Lung microvascular endothelial cell (primary cell): ENCODE measurements at regions not wholly inside any gene's neighbourhood (a gene's known extent, or its start where the extent isn't known, plus 50 kb on each side); places are given as distances from the start of the nearest gene placed in this dataset.
"Not testable (repeated sequence)": the region's sequence is repeated elsewhere in the genome, so short reads cannot be mapped to it uniquely, and the experiment has no call there.

Experiments
- DNase-seq, 2 donors: peaks; one replicate each; pipeline versions ENCODE4 v3.0.0 to v3.0.0-alpha.2; 2010; ENCODE audit warnings: low read depth in 2 of 2

DNA sequence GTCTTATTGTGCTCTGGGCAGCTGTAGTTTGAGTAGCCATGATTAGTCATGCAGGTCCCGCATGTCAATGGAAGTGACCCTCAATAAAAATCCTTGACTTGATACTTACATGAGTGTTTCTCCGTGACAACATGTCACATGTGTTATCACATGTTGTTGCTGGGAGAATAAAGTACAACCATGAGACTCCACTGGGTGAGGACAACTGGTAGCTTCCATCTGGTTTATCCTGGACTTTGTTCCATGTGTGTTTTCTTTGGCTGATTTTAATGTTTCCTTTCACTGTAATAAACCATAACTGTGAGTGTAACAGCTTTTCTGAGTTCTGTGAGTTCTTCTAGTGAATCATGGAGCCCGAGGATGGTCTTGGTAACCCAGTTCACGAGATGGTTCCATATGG lies 63.1 kb upstream of the NDN start:
- no peak for DNase-seq

DNA sequence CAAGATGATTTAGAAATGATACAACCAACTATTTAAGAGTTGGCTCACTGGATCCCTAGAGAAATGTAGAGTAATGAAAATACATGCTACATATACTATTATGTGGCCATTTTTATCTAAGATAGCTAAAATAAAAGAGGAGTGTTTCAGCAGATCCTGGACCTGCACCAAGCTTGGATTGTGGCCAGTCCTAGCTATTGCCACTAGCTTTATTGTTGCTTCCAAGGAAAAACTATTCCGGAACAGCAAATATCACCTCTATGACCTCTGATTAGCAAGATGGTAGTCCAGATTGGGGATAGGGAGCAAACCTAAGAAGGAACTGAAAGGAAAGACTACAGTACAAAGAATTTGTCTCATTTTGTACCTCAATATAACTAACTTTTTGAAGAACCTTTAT lies 63.7 kb upstream of the NDN start:
- DNase-seq = no peak

DNA sequence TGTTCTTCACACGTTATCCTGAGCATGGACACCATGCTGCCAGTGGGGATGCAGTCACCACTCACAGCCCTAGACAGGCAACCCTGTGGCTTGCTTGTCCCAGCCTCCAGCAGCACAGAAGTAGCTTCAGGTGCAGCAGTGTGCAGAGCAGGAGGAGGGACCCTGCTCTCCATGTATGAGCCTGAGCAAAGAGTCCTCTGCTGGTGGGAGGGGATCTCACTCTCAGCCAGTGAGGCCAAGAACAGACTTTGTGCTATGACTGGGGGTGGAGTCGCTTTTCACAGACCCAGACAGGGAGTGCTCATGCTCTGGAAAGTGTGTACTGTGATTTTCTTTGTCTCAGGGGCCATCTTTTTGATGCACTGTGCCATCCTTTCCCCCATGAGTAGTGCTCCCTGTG lies 66.1 kb upstream of the NDN start:
- DNase-seq = no peak

DNA sequence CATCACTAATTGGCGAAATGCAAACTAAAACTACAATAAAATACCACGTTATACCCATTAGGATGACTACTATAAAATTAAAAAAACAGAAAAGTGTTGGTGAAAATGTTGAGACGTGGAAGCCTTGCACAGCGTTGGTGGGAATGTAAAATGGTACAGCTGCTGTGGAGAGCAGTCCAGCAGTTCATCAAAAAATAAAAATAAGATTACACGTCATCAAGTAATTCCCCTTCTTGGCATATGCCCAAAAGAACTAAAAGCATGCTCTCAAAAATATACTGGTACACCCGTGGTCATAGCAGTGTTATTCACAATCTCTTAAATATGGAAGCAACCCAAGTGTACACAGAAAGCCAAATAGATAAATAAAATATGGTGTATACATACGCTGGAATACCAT lies 71.8 kb upstream of the NDN start:
- DNase-seq = no peak

DNA sequence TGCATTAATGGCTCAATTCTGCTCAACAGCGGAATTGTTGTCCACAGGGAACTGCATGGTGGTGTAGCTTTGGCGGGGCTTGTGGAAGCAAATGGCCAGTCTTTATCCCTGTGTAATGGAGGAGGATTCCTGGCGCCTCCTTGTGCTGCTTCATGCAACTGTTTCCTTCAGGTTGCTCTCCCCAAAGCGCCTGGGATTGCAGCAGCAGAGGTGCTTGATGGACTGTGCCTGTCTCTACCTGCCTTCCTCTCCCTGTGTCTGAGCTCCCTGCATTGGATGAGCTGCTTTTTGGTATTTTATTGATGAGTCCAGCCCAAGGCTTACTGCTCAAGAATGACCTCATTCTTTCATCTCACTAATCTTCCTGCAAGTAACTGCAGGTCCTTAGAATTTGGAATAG lies 72.9 kb upstream of the NDN start:
- DNase-seq = no peak

DNA sequence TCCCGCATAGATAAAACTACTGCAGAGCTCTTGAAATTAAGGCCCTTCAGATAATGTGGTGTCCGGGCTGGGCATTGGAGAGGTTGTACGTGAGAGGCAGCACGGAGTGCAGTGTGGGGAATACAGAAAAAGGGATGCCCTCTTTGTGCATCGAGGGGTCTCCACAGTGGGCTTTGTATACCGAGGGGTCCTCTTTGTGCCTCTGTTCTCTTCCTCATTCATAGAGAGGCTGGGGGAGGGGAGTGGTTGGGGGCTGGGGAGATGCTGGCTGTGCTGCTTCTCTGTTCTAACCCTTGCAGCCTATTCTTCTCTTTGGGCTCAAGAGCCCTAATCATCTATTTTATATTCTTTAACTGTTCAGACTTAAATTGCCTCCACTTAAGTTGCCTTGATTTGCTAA lies 74.3 kb upstream of the NDN start:
- no peak for DNase-seq

DNA sequence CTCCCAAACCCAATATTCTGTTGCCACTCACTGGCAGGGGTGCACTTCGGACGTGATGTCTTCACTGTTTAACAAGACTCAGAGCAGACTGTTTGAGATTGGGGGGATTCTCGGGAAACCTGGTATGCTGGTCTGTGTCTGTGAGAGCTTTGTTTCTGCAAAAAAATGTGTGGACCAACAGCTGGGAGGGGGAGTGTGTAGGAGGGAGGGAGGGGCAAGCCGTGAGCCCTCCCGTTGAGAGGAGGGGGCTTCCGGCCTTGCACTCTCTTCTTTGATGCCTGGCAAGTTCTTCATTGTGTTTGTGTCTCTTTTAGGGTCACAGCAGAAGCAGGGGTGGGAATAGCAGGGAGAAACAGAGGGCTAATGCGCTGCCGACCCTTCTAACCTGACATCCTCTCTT lies 74.9 kb upstream of the NDN start:
- DNase-seq = no peak

DNA sequence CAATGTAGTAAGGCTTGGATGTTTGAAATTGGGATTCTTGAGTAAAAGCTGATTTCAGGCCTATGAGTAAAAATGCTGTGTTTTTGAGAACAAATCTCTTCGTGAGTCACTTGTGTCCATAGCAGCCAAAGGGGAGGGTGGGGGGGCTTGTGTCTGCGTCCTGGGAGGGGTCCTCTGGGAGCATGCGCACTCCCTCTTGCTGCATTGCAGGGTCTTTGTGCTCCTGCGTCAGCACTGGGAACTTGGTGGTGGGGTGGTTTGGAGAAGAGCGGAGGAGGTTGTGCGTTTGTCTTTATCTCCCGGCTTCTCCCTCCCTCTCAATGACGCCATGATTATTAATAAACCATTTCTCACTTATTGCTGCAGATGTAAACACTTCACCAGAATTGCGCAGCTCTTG lies 75.9 kb upstream of the NDN start:
- no peak for DNase-seq

DNA sequence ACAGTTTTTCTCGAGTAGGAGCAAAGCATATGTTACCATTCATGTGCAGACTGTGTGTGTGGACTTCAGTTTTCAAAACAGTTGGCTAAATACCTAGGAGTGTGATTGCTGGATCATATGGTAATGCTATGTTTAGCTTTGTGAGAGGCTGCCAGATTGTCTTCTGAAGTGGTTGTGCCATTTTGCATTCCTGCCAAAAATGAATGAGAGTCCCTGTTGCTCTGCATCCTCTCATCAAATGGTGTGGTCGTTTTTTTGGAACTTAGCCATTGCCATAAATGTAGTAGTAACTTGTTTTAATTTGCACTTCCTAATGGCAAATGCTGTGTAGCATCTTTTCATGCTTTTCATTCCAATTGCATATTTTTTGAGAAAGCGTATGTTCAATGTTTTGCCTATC lies 77.2 kb upstream of the NDN start:
- no peak for DNase-seq

DNA sequence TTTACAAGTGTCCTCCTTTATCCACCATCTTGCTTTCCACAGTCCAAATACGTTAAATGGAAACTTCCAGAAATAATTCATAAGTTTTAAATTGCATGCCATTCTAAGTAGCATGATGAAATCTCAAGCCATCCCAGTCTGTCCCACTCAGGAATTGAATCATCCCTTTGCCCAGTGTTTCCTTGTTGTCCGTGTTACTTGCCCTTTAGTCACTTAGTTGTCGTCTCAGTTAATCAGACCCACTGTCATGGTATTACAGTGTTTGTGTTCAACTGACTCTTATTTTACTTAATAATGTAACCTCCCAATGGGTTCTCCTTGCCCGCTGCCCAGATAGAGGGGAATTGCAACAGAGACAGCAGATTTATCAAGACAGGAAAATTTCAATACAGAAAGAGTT lies 77.6 kb upstream of the NDN start:
- DNase-seq = no peak

DNA sequence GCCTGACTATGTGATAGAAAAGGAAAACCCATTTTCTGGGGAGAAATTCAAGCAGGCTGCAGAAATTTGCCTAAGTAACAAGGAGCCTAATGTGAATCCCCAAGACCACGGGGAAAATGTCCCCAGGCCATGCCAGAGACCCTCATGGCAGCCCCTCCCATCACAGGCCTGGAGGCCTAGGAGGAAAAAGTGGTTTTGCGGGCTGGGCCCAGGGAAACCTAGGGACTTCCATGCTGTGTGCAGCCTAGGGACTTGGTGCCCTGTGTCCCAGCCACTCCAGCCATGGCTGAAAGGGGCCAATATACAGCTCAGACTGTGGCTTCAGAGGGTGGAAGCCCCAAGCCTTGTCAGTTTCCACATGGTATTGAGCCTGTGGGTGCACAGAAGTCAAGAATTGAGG lies 79.7 kb upstream of the NDN start:
- not testable (repeated sequence) for DNase-seq

DNA sequence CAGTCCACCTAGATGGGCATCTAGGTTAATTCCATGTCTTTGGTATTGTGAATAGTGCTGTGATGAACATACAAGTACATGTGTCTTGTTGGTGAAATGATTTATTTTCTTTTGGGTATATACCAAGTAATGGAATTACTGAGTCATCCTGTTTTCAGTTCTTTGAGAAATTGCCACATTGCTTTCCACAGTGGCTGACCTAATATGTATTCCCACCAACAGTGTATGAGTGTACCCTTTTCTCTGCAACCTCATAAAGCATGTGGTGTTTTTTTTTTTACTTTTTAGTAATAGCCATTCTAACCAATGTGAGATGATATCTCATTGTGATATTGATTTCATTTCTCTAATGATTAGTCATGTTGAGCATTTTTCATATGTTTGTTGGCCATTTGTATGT lies 86.0 kb upstream of the NDN start:
- DNase-seq = no peak

DNA sequence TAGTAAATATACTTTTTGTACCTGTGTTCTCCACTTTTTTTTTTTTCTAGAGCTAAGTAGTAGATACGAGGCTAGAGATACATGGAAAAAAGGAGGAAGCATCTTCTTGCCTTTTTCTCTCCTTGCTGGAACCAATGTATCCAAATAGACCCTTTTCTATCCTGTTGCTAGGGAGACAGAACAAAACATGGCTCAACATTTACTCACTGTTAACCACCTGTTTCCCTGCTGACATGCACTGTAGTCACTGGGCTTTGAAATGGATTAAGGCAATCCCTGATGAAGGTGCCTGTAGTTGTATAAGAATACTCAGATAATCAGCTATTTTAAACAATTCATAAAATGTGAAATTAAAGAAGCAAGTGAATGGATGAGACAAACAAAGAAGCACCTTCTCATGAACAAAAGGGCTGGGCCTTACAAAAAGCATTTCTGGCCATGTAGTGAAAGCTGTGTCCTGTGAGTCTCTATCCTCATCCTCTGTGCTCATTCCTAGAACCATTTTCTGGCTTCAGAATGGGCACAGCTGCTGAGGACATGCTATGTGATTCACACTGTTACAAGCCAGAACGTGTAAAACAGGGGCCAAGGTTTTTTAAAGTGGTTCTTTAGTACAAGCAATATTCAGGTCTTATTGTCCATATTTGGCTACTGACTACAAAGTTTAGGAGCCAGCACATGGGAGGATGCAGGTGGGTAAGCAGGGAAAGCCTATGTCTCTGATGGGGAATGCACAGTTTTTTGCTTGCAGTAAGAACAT lies 100.4 kb upstream of the NDN start:
- no peak for DNase-seq

DNA sequence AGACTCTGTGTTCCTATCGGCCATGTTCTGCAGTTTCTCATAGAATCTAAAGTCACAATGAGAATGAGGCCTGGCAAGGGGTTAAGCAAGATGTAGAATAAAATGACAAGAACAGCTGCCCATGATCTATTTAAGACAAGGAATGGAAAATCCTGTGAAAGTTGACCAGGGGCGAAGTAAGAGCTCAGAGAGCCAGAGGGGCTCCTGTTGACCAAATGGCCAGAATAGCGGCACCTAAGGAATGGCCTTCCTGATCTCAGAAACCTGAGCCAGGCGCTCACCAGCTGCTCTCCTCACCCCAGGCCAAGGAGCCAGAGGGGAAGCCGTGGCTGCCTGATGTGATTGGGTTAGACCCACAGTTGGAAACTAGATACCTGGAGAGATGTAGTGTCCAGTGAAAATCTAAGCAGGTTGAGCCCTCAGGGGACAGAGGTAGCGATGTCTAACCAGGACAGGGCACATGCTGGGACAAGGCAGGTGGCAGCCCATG lies 106.1 kb upstream of the NDN start:
- no peak for DNase-seq

DNA sequence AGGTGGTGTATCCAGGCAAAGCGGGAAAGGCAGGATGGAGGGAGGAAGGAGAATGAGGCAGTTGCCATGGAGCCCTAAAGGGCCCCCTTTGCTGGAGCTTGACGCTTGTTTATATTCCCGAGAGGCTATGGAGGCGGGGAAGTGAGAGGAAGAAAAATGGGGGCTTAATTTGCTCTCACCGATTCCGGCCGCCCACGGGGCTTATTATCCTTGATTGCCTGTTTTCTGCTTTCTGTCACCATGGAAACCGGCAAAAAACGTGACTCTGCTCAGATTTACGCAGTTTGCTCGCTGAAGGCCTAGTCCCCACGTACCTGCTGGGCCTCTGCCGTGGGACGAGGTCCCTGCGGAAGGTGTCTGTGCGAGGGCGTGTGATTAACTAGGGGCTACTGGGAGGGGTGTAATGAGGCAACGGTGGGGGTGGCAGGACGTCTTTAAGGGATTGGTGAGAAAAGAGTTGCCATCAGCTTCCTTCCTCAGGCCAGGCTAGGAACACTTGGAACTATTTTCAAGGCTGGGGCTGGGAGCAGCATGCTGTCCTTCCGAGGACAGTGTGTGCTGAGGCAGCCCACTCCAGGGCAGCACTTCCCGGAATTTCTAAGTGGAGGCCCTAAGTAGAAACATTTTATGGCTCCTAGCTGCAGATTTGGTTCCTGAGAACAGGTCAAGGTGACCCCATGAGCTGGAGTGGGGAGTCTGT lies 110.8 kb upstream of the NDN start:
- no peak for DNase-seq

DNA sequence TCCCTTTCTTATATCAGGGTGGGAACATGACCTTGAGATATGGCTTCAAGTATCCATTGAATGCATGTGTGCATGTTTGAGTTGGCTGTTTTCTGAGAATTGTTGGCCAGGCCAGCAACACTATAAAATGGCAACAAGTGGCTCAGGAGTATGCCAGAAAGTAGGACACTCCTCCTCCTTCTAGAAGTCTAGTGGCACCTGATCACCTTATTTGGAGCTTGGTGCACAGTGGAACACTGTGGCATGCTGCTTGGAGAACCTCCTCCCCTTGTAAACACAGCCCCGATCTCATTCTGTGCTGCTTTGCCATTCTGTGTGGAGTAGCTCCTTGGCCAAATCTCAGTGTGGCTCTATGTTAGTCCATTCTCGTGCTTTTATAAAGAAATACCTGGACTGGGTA lies 114.8 kb upstream of the NDN start:
- no peak for DNase-seq

DNA sequence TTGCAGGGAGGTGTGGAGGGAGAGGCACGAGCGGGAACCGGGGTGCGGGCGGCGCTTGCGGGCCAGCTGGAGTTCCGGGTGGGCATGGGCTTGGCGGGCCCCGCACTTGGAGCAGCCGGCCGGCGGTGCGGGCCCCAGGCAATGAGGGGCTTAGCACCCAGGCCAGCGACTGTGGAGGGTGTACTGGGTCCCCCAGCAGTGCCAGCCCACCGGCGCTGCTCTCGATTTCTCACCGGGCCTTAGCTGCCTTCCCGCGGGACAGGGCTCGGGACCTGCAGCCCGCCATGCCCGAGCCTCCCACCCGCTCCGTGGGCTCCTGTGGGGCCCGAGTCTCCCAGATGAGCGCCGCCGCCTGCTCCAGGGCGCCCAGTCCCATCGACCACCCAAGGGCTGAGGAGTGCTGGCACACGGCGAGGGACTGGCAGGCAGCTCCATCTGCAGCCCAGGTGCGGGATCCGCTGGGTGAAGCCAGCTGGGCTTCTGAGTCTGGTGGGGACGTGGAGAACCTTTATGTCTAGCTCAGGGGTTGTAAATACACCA lies 115.9 kb upstream of the NDN start:
- not testable (repeated sequence) for DNase-seq

DNA sequence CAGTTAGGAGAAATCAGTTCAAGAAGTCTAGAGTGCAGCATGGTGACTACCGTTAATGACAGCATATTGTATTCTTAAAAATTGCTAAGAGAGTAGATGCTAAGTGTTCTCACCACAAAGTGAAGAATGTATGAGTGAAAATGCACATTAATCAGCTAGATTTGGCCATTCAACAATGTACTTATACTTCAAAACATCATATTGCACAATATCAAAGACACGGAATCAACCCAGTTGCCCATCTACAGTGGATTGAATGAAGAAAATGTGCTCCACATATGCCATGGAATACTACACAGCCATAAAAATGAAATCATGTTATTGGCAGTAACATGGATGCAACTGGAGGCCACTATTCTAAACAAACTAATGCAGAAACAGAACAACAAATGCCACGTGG lies 119.9 kb upstream of the NDN start:
- DNase-seq = no peak

DNA sequence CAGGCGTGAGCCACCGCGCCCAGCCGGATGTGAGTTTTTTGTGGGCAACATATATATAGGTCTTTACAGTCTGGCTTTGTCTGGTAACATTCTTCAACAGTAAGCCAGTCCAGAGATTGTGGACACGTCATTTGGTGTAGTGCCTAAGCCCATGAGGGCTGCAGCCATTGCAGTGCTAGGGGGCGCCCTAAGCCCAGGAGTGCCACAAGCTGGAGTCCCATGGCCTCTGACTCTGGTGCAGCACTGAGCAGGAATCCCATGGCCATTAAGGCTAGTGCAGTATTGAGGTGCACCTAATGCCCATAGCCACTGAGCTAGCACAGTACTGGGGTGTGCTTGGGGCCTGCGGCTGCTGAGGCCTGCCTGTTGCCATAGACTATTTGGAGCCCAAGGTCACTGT lies 136.4 kb upstream of the NDN start:
- no peak for DNase-seq

DNA sequence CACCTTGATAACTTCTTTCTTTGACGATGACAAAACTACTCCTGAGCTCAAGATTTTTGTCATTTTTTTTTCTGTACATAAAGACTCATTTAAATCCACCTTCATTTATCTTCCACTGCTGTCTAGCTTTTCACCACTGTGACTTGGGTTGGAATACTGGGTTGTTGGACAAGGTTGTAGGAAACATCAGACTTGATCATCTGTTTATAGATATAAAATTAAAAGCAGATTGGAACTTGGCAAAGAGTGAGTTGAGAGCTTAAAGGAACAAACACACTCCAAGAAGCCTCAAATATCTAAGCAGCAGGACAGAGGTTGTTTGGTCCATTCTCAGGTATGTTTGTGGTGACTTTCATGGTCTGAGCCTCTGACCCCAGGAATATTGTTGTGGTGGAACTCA lies 141.7 kb upstream of the NDN start:
- no peak for DNase-seq

DNA sequence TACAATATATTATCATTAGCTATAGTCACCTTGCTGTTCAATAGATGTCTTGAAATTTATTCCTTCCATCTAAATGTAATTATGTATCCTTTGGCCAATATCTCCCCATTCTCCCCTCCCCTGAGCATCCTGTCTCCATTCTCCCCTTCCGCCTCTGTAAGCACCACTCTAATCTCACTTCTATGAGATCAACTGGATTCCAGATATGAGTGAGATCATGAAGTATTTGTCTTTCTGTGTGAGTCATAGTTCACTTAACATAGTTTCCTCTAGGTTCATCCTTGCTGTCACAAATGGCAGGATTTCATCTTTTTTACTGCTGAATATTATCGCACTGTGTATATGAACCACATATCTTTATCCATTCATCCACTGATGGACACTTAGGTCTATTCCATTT lies 148.8 kb upstream of the NDN start:
- no peak for DNase-seq

DNA sequence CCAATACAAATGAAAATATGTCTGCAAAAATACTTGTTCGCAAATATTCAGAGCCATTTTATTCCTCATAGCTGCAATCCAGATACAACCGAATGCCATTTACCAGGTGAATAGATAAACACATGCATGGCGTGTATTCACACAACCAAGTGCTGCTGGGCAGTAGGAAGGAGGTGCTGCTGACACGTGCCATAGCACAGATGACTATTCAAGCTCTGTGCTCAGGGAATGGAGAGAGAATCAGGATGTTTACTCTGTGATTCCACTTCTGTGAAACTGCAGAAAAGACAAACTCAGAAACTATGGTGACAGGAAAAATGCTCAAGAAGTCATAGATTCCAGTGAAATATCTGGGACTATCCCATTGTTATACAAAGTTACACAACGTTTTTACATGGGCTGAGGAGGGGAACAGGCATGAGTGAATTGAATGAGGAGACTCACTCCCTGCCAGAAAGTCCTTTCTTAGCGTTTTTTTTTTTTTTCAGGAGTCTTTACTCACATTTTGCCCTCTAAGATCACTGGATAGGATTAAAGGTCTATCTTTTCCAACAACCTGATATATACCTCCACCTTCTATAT lies 152.9 kb upstream of the NDN start:
- DNase-seq = no peak

DNA sequence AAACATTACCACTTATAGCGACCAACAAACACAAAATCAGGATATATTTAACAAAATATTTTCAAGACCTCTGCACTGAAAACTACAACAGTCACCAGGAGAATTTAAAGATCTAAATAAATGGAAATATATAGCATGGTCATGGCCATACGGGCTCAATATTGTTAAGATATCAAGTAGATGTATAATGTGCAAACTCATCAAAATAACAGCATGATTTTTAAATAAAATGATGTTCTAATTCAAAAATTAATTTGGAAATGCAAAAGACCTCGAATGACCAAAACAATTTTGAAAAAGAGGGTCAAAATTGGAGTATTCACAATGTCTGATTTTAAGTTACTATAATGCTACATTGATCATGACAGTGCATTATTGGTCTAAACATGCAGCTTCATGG lies 159.1 kb upstream of the NDN start:
- DNase-seq = no peak
